CD4-positive, alpha-beta T cell (primary cell): ENCODE measurements at regions not wholly inside any gene's neighbourhood (a gene's known extent, or its start where the extent isn't known, plus 50 kb on each side); places are given as distances from the start of the nearest gene placed in this dataset.

Source experiments
- ATAC-seq: fragments of 200-7000 bp; cut with Tn5 transposase; one replicate; pipeline ENCODE4 v1.10.0; 2022; ENCODE audit warnings: mild to moderate bottlenecking; ENCODE audit not compliant: poor library complexity
- CTCF ChIA-PET: fragments of 350-600 bp; sonication (Branson Sonifier 250); formaldehyde crosslinking; loops from one replicate; lab custom pipeline; 2021; ENCODE audit warnings: antibody characterized with exemption, inconsistent platforms; lab: Charles Lee
- POLR2A ChIA-PET: fragments of 350-600 bp; sonication (Branson Sonifier 250); formaldehyde crosslinking; loops from one replicate; lab custom pipeline; 2021; ENCODE audit warnings: antibody characterized with exemption, inconsistent platforms; lab: Charles Lee
- DNase-seq, 14 experiments: peaks; one replicate each; pipeline ENCODE4 v3.0.0-alpha.2; 2013 to 2020; ENCODE audit warnings: mixed read lengths in 2 of 14
- H3K27ac ChIP-seq, 2 donors: one replicate each; pipeline versions ENCODE4 v1.5.1 to v1.7.0; 2013; ENCODE audit warnings: low read length in 2 of 2, low read depth in 1 of 2, mild to moderate bottlenecking in 1 of 2
- H3K27me3 ChIP-seq, 2 experiments: 1 replicate in 1 of 2; 2 replicates in 1 of 2; pipeline versions ENCODE4 v1.6.1 to v1.7.0; 2013; ENCODE audit warnings: low read length in 2 of 2, control low read depth in 1 of 2, mild to moderate bottlenecking in 1 of 2, moderate library complexity in 1 of 2; ENCODE audit not compliant: insufficient read depth in 2 of 2, control insufficient read depth in 1 of 2
- H3K36me3 ChIP-seq: one replicate; pipeline ENCODE4 v1.6.1; 2013; ENCODE audit warnings: low read length, control low read depth; ENCODE audit not compliant: insufficient read depth
- H3K4me1 ChIP-seq: one replicate; pipeline ENCODE4 v1.6.1; 2013; ENCODE audit warnings: low read length, control low read depth; ENCODE audit not compliant: insufficient read depth
- H3K4me3 ChIP-seq: one replicate; pipeline ENCODE4 v1.5.1; 2013; ENCODE audit warnings: mild to moderate bottlenecking, low read length, moderate library complexity
- H3K9me3 ChIP-seq, 2 experiments: 1 replicate in 1 of 2; 2 replicates in 1 of 2; pipeline versions ENCODE4 v1.6.1 to v1.7.0; 2013; ENCODE audit warnings: low read length in 2 of 2, mild to moderate bottlenecking in 2 of 2, control low read depth in 1 of 2, moderate library complexity in 1 of 2; ENCODE audit not compliant: control insufficient read depth in 1 of 2, insufficient read depth in 1 of 2
- H3K27ac Mint-ChIP-seq: one replicate; pipeline ENCODE4 v1.8.0; 2020; ENCODE audit warnings: mixed read lengths
- H3K27me3 Mint-ChIP-seq: one replicate; pipeline ENCODE4 v1.8.0; 2021; ENCODE audit warnings: mixed read lengths
- H3K36me3 Mint-ChIP-seq: one replicate; pipeline ENCODE4 v1.8.0; 2021; ENCODE audit warnings: low read depth, mixed read lengths
- H3K4me1 Mint-ChIP-seq: one replicate; pipeline ENCODE4 v1.8.0; 2021; ENCODE audit warnings: low read depth, mixed read lengths
- H3K4me3 Mint-ChIP-seq: one replicate; pipeline ENCODE4 v1.8.0; 2020; ENCODE audit warnings: mild to moderate bottlenecking, mixed read lengths
- H3K9me3 Mint-ChIP-seq: one replicate; pipeline ENCODE4 v1.8.0; 2020; ENCODE audit warnings: mixed read lengths
- intact Hi-C, 2 experiments: fragments of 100-400 bp; cut with DNase I in 1 of 2; cut with micrococcal nuclease in 1 of 2; formaldehyde crosslinking; loops; one replicate each; pipeline versions ENCODE4 v1.15.1 to v1.9.0; 2023 to 2025; cut with DNase I, micrococcal nuclease
- TF ChIP-seq, protein P1 (sequence below): fragments of 200-600 bp; IDR thresholded peaks from one replicate; pipeline ENCODE4 v1.8.0; 2022; ENCODE audit warnings: antibody characterized with exemption, mild to moderate bottlenecking

GRCh38 chr14:39712293-39712999 is 280.2 kb upstream of the FBXO33 start:
- TF ChIP-seq, protein P1, sequence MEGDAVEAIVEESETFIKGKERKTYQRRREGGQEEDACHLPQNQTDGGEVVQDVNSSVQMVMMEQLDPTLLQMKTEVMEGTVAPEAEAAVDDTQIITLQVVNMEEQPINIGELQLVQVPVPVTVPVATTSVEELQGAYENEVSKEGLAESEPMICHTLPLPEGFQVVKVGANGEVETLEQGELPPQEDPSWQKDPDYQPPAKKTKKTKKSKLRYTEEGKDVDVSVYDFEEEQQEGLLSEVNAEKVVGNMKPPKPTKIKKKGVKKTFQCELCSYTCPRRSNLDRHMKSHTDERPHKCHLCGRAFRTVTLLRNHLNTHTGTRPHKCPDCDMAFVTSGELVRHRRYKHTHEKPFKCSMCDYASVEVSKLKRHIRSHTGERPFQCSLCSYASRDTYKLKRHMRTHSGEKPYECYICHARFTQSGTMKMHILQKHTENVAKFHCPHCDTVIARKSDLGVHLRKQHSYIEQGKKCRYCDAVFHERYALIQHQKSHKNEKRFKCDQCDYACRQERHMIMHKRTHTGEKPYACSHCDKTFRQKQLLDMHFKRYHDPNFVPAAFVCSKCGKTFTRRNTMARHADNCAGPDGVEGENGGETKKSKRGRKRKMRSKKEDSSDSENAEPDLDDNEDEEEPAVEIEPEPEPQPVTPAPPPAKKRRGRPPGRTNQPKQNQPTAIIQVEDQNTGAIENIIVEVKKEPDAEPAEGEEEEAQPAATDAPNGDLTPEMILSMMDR: no peak
- Mint-ChIP-seq H3K36me3 (no peaks in the 10 kb centered on the region), H3K9me3 (no peaks in the 10 kb centered on the region), H3K27ac (no peak overlapping the region), H3K27me3 (no peaks in the 10 kb centered on the region), H3K4me1 (no peaks in the 10 kb centered on the region), H3K4me3 (no peak overlapping the region)
- no peaks in the 10 kb centered on the region for H3K9me3 ChIP-seq
- no peak overlapping the region for H3K27ac ChIP-seq
- intact Hi-C loops: no loop called here
- ATAC-seq (no peak), DNase-seq (no peak)
- H3K27me3 ChIP-seq: no peaks in the 10 kb centered on the region
- ChIA-PET CTCF (no interaction called here), POLR2A (no interaction called here)
- no peak overlapping the region for H3K4me3 ChIP-seq
- no peaks in the 10 kb centered on the region for H3K4me1 ChIP-seq
- H3K36me3 ChIP-seq: no peaks in the 10 kb centered on the region

DNA sequence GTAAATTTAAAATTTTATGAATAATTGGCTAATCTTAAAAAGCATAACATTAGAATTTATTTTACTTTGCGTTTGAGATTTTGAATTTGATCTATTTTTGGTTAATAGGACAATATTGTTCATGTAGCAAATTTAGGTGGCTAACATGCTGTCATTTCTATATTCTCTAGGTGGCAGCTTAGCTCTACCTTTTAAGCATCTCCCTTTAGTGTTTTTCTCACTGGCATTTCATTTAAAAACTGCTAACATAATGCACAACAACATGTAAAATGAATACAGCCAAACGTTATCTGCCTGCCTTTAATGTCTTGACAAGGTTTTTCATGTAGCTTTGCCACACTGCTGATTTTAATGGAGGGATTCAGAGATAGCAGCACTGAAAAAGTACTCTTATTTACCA is 272.4 kb upstream of the FBXO33 start:
- CTCF ChIA-PET: no interaction called here

DNA sequence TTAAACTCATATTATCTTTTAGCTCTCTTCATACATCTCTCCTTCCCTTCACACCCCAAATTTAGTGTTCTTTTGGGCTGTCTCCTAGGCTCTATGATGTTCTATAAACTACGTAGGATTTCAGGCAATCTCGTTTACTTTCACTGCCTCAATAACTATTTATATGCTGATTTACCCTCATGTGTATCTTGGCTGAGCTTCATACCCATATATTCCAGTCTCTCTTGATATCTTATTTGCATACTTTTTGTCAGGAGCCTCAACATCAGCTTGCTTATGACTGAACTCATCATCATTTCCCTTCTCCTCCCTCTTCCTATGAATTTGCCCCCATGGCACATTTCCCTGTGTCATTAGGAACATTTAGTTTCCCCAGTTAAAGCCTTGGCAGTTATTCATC is 262.1 kb upstream of the FBXO33 start:
- no peak overlapping the region for H3K4me3 Mint-ChIP-seq

More for the DNA sequence above, 272.4 kb upstream of the FBXO33 start:
- peak in 1 of 14 experiments; percentile 1 for DNase-seq
- H3K4me3 Mint-ChIP-seq: no peak overlapping the region
- H3K4me1 ChIP-seq: no peaks in the 10 kb centered on the region
- no peaks in the 10 kb centered on the region for H3K27me3 Mint-ChIP-seq
- no peak overlapping the region for H3K4me3 ChIP-seq
- no peak for ATAC-seq
- H3K36me3 Mint-ChIP-seq: no peaks in the 10 kb centered on the region
- no peaks in the 10 kb centered on the region for H3K36me3 ChIP-seq
- peaks cover 0 to 6% of the 10 kb centered on the region in 2 experiments for H3K9me3 ChIP-seq
- no peaks in the 10 kb centered on the region for H3K27me3 ChIP-seq
- intact Hi-C loops: no loop called here
- POLR2A ChIA-PET: no interaction called here
- H3K9me3 Mint-ChIP-seq: peaks cover 2% of the 10 kb centered on the region
- TF ChIP-seq, protein P1: no peak
- no peak overlapping the region for H3K27ac ChIP-seq
- H3K4me1 Mint-ChIP-seq: no peaks in the 10 kb centered on the region
- H3K27ac Mint-ChIP-seq: no peak overlapping the region

More for the DNA sequence above, 262.1 kb upstream of the FBXO33 start:
- Mint-ChIP-seq H3K4me1 (no peaks in the 10 kb centered on the region), H3K36me3 (no peaks in the 10 kb centered on the region), H3K27me3 (no peaks in the 10 kb centered on the region), H3K27ac (no peak overlapping the region), H3K9me3 (peaks cover 11% of the 10 kb centered on the region)
- POLR2A ChIA-PET: no interaction called here
- H3K4me1 ChIP-seq: no peaks in the 10 kb centered on the region
- H3K9me3 ChIP-seq: no peaks in the 10 kb centered on the region
- H3K4me3 ChIP-seq: no peak overlapping the region
- TF ChIP-seq, protein P1: no peak
- intact Hi-C loops: no loop called here
- no peak for DNase-seq
- no peaks in the 10 kb centered on the region for H3K27me3 ChIP-seq
- no peak overlapping the region for H3K27ac ChIP-seq
- ATAC-seq: no peak
- H3K36me3 ChIP-seq: no peaks in the 10 kb centered on the region
- CTCF ChIA-PET: no interaction called here
